ENCODE measurements at regions not wholly inside any gene's neighbourhood (a gene's known extent, or its start where the extent isn't known, plus 50 kb on each side); places are given as distances from the start of the nearest gene placed in this dataset.
"Not testable (repeated sequence)": the region's sequence is repeated elsewhere in the genome, so short reads cannot be mapped to it uniquely, and the experiment has no call there.

DNA sequence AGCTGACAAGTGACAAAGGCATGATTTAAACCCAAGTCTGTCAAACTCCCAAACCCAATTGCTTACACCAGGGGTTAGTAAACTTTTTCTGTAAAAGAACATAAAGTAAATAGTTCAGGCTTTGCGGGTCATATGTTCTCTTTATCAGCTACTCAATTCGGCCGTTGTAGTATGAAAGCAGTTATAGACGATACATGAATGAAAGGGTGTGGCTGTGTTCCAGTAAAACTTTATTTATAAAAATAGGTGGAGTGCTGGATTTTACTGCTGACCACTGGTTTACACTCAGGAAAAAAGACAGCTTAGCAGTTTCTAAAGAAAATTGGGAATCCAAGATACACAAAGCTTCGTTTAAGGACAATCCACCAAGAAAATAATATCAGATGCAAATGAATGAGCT, 124.3 kb upstream of the BCL9 start (continued):
- TF ChIP-seq, protein P1, sequence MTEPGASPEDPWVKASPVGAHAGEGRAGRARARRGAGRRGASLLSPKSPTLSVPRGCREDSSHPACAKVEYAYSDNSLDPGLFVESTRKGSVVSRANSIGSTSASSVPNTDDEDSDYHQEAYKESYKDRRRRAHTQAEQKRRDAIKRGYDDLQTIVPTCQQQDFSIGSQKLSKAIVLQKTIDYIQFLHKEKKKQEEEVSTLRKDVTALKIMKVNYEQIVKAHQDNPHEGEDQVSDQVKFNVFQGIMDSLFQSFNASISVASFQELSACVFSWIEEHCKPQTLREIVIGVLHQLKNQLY (CRISPR knock-in tag; IDR thresholded peaks at IDR 0.05), result no peak
- TF ChIP-seq JAZF1 (CRISPR knock-in tag; IDR thresholded peaks at IDR 0.05) (no peak), NFATC4 (CRISPR knock-in tag; IDR thresholded peaks at IDR 0.05) (no peak)
- TF ChIP-seq, protein P2, sequence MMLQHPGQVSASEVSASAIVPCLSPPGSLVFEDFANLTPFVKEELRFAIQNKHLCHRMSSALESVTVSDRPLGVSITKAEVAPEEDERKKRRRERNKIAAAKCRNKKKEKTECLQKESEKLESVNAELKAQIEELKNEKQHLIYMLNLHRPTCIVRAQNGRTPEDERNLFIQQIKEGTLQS (CRISPR knock-in tag; conservative IDR thresholded peaks at IDR 0.05), result no peak

DNA sequence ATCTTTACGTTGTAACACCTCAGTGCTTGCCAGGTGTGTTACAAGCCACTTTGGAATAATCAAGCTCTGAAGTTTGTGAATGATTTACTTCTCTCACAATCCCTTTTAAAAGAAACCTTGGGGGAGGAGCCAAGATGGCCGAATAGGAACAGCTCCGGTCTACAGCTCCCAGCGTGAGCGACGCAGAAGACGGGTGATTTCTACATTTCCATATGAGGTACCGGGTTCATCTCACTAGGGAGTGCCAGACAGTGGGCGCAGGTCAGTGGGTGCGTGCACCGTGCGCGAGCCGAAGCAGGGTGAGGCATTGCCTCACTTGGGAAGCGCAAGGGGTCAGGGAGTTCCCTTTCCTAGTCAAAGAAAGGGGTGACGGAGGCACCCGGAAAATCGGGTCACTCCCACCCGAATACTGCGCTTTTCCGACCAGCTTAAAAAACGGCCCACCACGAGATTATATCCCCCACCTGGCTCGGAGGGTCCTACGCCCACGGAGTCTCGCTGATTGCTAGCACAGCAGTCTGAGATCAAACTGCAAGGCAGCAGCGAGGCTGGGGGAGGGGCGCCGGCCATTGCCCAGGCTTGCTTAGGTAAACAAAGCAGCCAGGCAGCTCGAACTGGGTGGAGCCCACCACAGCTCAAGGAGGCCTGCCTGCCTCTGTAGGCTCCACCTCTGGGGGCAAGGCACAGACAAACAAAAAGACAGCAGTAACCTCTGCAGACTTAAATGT, 118.0 kb upstream of the BCL9 start:
- H3K4me1 Mint-ChIP-seq; H3K27me3 Mint-ChIP-seq (ENCODE audit: low read depth); POLR2A ChIA-PET; DNase-seq (ENCODE audit: low spot score); ATAC-seq; CTCF ChIA-PET: not testable (repeated sequence)
- Mint-ChIP-seq H3K9me3 (peaks cover 34% of the 10 kb centered on the region), H3K4me3 (peak overlapping the region; percentile 62), H3K27ac (peak overlapping the region; percentile 51; the same call in 1 of the 2 replicates), H3K36me3 (peaks cover 13% of the 10 kb centered on the region)

DNA sequence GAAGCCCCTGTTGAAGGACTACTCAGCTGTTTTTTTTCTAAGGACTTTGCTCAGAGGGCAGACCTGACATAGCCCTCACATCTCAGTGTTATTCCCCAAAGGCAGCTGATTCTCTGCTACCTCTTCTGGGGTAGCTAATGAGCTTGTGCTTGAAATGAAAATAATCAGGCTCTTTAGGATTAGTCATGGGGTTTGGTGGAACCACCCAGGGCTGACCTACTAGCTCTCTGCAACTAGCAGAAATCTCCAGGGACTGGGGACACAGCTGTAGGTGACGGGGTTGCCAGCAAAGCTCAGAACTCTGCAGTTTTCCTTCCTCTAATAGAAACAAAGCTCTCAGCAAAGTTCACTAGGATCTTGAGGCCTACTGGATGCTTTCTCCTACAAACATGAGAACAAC, 106.4 kb upstream of the BCL9 start:
- TF ChIP-seq, protein P3, sequence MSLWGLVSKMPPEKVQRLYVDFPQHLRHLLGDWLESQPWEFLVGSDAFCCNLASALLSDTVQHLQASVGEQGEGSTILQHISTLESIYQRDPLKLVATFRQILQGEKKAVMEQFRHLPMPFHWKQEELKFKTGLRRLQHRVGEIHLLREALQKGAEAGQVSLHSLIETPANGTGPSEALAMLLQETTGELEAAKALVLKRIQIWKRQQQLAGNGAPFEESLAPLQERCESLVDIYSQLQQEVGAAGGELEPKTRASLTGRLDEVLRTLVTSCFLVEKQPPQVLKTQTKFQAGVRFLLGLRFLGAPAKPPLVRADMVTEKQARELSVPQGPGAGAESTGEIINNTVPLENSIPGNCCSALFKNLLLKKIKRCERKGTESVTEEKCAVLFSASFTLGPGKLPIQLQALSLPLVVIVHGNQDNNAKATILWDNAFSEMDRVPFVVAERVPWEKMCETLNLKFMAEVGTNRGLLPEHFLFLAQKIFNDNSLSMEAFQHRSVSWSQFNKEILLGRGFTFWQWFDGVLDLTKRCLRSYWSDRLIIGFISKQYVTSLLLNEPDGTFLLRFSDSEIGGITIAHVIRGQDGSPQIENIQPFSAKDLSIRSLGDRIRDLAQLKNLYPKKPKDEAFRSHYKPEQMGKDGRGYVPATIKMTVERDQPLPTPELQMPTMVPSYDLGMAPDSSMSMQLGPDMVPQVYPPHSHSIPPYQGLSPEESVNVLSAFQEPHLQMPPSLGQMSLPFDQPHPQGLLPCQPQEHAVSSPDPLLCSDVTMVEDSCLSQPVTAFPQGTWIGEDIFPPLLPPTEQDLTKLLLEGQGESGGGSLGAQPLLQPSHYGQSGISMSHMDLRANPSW (CRISPR knock-in tag; conservative IDR thresholded peaks at IDR 0.05; ENCODE audit: low read depth), result no peak
- TF ChIP-seq, protein P4, sequence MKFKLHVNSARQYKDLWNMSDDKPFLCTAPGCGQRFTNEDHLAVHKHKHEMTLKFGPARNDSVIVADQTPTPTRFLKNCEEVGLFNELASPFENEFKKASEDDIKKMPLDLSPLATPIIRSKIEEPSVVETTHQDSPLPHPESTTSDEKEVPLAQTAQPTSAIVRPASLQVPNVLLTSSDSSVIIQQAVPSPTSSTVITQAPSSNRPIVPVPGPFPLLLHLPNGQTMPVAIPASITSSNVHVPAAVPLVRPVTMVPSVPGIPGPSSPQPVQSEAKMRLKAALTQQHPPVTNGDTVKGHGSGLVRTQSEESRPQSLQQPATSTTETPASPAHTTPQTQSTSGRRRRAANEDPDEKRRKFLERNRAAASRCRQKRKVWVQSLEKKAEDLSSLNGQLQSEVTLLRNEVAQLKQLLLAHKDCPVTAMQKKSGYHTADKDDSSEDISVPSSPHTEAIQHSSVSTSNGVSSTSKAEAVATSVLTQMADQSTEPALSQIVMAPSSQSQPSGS (CRISPR knock-in tag; IDR thresholded peaks at IDR 0.05; ENCODE audit: borderline replicate concordance, low read depth), result no peak
- TF ChIP-seq NR2C2 (CRISPR knock-in tag; IDR thresholded peaks at IDR 0.05), result no peak
- no peak for TF ChIP-seq PRRX2 (CRISPR knock-in tag; IDR thresholded peaks at IDR 0.05)
- TF ChIP-seq, protein P5, sequence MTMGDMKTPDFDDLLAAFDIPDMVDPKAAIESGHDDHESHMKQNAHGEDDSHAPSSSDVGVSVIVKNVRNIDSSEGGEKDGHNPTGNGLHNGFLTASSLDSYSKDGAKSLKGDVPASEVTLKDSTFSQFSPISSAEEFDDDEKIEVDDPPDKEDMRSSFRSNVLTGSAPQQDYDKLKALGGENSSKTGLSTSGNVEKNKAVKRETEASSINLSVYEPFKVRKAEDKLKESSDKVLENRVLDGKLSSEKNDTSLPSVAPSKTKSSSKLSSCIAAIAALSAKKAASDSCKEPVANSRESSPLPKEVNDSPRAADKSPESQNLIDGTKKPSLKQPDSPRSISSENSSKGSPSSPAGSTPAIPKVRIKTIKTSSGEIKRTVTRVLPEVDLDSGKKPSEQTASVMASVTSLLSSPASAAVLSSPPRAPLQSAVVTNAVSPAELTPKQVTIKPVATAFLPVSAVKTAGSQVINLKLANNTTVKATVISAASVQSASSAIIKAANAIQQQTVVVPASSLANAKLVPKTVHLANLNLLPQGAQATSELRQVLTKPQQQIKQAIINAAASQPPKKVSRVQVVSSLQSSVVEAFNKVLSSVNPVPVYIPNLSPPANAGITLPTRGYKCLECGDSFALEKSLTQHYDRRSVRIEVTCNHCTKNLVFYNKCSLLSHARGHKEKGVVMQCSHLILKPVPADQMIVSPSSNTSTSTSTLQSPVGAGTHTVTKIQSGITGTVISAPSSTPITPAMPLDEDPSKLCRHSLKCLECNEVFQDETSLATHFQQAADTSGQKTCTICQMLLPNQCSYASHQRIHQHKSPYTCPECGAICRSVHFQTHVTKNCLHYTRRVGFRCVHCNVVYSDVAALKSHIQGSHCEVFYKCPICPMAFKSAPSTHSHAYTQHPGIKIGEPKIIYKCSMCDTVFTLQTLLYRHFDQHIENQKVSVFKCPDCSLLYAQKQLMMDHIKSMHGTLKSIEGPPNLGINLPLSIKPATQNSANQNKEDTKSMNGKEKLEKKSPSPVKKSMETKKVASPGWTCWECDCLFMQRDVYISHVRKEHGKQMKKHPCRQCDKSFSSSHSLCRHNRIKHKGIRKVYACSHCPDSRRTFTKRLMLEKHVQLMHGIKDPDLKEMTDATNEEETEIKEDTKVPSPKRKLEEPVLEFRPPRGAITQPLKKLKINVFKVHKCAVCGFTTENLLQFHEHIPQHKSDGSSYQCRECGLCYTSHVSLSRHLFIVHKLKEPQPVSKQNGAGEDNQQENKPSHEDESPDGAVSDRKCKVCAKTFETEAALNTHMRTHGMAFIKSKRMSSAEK (CRISPR knock-in tag; IDR thresholded peaks at IDR 0.05; ENCODE audit: borderline replicate concordance), result no peak
- no peak for TF ChIP-seq JUN (CRISPR knock-in tag; IDR thresholded peaks at IDR 0.05)
- TF ChIP-seq MXD4 (CRISPR knock-in tag; IDR thresholded peaks at IDR 0.05; ENCODE audit: borderline replicate concordance), result no peak
- TF ChIP-seq, protein P6, sequence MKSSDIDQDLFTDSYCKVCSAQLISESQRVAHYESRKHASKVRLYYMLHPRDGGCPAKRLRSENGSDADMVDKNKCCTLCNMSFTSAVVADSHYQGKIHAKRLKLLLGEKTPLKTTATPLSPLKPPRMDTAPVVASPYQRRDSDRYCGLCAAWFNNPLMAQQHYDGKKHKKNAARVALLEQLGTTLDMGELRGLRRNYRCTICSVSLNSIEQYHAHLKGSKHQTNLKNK (CRISPR knock-in tag; IDR thresholded peaks at IDR 0.05), result no peak
- TF ChIP-seq ZNF232 (CRISPR knock-in tag; IDR thresholded peaks at IDR 0.05), result no peak
- TF ChIP-seq, protein P2 (CRISPR knock-in tag; conservative IDR thresholded peaks at IDR 0.05), result no peak
- no peak for TF ChIP-seq GABPB1 (CRISPR knock-in tag; IDR thresholded peaks at IDR 0.05)
- no peak for TF ChIP-seq ZNF423 (CRISPR knock-in tag; IDR thresholded peaks at IDR 0.05)

More for the DNA sequence above, 106.4 kb upstream of the BCL9 start:
- no peak overlapping the region for H3K4me3 Mint-ChIP-seq
- no peak for DNase-seq (ENCODE audit: low spot score)
- H3K27ac Mint-ChIP-seq, result no peak overlapping the region
- peaks cover 6% of the 10 kb centered on the region; the same call in 1 of the 2 replicates for H3K27me3 Mint-ChIP-seq (ENCODE audit: low read depth)
- no peaks in the 10 kb centered on the region for H3K4me1 Mint-ChIP-seq
- no peaks in the 10 kb centered on the region for H3K36me3 Mint-ChIP-seq
- ChIA-PET POLR2A (no interaction called here), CTCF (interaction anchor here (0.8 to 2.1 kb wide), 2 partner anchors 45 to 458 kb away, joined by 3 to 10 read pairs; no protein-coding TSS in a partner anchor)
- peaks cover 11% of the 10 kb centered on the region; the same call in 1 of the 2 replicates for H3K9me3 Mint-ChIP-seq
- no peak for ATAC-seq
